Stimulated activated CD8-positive, alpha-beta memory T cell treated with anti-CD3 and anti-CD28 coated beads, Interleukin-15, amount 100 ng/mL, for 4 hours (primary cell): ENCODE measurements at regions not wholly inside any gene's neighbourhood (a gene's known extent, or its start where the extent isn't known, plus 50 kb on each side); places are given as distances from the start of the nearest gene placed in this dataset.
"Not testable (repeated sequence)": the region's sequence is repeated elsewhere in the genome, so short reads cannot be mapped to it uniquely, and the experiment has no call there.

Source experiments
- DNase-seq, 2 donors: peaks; one replicate each; pipeline ENCODE4 v3.0.0-alpha.2; 2020; ENCODE audit warnings: low read depth in 2 of 2

DNA sequence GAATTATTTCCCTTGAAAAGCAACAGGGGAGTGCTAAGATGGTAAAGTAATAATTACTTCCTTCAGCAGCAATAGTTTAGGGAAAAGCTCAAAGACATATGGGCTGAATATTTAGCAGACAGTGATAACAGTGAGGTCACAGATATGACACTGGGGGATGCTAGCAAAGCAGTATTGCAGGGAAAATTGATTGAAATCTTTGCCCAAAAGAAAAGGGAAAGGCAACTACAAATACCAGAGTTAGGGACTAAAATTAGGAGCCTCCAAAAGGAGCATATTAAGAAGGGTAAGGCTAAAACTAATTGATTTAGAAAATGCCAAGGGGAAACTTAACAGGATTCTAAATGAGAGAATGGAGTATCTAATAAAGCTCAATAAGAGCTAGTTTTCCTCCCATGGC, 1191.3 kb upstream of the TENM3 start:
- no peak for DNase-seq

DNA sequence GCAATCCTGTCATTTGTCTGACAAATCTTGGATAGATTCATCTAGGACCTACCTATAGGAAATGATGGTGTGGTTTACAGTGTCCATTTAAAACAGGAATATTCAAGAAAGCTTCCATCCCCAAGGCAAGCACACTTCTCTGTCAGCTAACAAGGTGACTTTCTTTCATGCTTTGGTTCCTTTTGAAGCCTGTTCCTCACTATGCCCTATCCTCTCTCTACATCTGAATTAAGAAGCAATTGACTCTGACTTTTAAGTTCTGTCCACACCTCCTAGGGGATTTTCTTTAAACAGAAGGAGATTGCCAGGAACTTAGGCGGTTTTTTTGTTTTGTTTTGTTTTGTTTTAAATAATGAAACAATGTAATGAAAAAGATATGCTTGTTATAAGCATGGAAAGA, 1181.4 kb upstream of the TENM3 start:
- no peak for DNase-seq

DNA sequence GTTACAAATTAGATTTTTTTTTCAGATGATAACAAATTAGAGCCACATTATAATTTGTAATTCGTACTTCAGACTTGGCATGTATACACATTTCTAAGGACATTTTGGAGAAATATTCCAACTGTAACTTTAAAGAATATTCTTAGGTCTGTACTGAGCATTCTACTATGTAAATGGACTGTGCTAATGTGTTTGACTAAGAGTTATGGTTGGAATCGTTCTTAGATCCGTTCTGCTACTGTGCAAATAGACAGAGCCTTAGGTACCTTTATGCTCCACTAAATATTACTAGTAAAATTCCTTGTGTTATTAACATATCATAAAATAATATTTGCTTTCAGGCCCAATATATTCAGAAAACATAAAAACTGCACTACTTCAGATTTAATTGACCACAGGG, 1180.0 kb upstream of the TENM3 start:
- no peak for DNase-seq

DNA sequence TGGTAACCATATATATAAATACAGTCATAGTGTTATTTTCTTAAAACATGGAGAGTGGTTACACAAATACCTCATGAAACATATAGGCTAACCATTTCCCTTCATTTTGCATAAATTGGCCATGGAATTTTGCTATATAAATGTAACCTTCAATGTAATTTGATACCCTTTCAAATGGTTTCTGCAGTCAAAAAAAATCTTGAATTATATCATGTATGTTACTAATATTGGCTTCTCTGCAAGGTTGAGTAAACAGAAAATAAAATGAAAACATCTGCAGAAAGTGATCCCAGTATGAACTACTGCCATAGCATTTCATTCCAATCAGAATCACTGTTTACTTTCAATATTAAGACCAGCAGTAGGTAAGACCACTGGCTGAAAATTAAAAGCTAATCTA, 1165.9 kb upstream of the TENM3 start:
- no peak for DNase-seq

DNA sequence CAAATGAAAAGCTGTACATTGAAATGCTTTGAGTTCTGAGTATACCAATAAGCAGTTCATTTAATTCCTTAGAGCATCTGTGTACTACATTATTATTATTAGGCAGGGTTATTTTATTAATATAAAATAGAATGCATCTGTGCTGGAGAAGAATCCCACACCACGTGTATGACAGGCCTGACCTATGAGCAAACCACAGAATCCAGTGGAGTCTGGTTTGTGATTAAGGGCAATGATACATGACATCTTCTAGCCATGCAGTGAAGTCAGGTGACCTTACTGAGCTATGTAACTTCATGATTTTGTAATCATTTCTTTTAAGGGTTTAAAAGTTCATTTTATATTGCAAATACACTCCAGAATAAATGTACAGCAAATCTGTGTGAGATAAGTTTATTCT, 1165.0 kb upstream of the TENM3 start:
- DNase-seq: no peak

DNA sequence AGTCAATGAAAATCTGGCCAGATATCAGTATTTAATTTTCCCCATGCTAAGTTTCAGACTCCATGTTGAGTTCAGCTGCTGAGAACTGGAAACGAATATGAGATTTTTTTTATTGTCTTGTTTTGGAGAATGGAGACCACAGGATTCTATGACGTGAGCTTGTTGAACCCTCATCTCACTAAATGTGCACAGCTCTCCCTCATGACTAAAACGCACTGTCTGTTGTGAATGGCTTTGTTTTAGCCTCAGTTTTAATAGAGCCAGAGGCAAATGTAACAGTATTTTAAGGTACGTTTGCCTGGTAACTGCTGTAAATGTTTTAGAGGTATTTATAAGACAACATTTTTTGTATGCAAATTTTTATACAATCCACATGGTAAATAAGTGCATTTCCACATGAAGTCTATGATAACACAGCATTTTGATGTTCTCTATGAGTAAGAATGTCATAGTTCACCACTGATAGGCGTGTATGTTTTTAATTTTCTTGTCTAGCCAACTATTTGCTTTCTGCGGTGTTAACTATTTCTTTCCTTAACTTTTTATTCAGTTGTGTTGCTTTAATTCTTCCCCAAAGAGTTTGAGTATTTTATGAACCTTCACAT, 1159.3 kb upstream of the TENM3 start:
- DNase-seq: no peak

DNA sequence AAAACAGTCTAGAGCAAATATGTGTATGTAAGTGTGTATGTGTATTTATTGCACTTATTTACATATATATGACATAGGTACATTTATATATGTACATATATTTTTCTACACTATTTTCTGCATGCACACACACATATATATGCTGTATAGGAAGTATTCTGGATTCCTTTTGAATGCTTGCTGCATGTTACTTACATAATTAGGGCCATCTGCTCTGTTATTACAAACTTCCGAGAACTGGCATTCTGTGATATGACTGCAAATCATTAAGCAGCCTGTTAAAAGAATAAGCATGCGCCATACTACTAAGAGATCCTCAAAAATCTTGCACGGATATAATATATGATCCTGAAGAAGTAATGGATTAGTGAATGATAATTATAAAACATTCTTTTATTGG, 1157.6 kb upstream of the TENM3 start:
- DNase-seq: no peak

DNA sequence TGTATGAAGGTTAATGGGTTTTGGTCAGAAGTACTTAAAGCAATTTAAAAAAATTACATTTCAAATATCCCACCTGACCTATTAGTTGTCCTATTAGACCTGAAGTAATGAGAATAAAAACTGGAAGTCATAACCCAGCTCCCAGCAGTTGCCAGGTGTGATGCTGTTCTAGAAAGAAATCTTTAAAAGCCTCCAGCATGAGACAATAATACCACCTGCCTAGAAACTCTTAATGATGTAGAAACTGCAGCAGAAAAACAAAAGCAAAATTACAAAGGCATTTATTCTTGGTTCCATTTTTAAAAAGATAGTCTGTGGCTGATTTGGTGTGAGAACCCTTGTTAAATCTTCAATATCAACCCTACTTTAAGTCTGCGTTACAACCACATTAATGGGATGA, 1137.7 kb upstream of the TENM3 start:
- no peak for DNase-seq

DNA sequence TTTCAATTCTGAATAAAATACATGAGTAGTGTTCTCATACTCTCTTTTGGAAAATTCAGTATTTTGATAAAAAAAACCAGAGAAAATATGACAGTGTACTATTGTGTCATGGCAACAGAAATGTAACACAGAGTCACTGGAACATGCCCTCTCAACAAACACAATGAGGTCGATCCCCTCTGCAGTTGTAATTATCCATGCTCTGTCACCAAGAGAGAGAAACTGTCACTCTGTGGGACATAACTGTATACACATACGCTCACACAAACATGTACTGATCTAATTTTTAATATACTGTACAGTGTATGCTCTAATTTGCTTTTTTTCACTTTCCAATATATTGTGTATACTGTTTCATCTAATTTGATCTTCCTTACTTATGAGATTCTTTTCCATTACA, 1136.8 kb upstream of the TENM3 start:
- DNase-seq: no peak

DNA sequence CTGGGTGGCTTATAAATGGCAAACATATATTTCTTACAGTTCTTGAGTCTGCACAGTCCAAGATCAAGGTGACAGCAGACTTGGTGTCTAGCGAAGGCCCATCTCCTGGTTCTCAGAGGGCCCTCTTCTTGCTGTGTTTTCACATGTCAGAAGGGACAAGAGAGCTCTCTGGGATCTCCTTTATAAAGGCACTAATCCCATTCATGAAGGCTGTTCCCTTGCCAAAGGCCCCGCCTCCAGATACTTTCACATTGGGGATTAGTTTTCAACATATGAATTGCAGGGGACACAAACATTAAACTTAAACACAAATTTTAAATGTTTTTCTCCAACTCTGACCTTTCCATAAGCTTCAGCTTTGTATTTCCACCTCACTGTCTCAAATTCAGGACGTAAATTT, 1135.0 kb upstream of the TENM3 start:
- no peak for DNase-seq

DNA sequence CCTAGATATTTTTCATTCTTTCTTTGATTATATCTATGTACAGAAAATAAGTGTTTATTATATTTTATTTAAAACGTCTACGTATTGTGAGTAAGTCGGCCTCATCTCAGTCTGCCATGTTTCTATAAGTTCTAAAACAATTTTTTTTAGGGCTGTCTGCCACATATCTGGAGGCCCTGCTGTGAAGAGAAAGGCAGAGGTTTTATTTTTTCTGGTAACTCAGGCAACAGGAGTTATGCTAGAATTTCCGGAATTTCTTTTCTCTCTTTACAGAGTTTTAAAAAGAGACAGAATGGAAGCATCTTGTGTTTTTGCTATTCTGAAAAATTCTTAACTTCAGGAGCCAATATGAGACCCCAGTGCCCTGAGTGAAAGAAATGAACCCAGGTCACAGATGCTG, 1124.0 kb upstream of the TENM3 start:
- DNase-seq: no peak

DNA sequence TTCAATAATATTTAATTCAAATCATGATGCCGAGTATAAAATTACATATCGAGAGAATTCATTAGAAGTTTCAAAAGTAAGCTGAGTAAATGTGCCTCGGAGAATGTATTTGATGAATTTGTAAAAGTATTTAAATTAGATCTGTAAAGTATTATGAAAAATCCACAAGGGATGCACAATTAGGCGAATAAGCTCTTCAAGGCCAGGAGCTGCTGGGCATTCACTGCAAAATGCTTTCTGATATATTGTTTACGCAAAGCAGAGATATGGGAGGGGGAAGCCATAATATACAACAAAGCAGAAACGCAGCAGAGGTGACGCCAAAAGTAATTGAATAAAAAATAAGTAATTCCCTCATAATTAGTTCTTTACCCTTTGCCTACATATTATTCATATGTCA, 1121.5 kb upstream of the TENM3 start:
- DNase-seq: no peak

DNA sequence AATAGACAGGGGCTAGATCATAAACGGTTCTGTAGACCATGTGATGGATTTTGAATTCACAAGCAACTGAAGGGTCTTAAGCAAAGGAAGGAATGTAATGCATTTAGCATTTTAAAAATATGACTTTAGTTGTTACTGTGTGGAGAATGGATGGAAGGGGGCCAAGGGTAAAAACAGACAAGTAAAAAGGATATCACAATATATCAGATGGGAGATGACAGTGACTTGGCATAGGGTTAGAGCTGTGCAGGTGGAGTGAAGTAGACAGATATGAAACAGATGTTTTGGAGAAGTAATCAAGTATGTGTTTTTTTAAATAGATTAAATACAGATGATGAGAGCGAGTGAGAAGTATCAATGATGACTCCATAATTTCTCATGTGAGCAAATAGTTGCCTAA, 1116.0 kb upstream of the TENM3 start:
- DNase-seq: no peak

DNA sequence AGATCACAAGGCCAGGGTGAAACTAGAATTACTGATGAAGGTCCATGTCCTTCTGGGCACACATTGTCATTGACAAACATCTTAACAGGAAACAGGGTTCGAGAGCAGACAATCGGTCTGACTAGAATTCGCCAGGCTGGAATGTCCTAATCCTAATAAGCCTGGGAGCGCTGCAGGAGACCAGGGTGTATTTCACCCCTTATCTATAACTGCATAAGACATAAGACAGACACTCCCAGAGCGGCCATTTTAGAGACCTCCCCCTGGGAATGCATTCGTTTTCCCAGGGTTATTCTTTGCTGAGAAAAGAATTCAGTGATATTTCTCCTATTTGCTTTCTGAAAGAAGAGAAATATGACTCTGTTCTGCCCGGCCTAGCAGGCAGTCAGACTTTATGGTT, 1112.9 kb upstream of the TENM3 start:
- DNase-seq: not testable (repeated sequence)

DNA sequence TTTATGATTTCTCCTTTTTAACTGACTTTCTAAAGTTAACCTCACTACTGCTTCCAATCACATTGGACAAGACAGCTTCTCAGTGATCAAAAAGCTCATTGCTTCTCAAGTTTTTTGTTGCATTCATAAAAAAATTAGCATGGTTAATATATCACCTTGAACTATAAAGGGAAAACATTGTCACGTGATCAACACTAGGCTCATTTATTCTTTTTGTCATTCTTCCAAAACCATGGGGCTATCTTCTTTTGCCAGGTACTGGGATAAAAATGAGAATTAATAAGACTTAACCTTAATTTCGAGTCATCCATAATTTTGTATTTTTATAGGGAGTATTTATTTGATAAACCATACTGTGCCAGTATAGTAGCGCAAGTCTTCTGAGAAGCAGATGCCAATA, 1105.9 kb upstream of the TENM3 start:
- DNase-seq: no peak

DNA sequence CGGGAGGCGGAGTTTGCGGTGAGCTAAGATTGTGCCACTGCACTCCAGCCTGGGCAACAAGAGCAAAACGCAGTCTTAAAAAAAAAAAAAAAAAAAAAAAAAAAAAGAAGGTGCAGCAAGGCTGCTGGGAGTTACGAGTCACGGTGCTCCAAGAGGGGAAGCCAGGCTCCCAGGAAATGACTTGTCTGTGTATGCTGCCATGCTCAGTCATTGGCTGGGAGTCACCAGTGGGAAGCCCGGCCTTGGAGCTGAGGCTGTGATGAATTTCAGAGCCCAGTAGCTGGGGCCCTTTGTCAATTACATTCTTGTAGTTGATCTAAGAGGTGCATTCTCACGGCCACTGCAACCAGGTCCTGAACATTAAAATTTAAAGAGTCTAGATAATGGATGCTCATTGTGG, 1105.1 kb upstream of the TENM3 start:
- DNase-seq: no peak

DNA sequence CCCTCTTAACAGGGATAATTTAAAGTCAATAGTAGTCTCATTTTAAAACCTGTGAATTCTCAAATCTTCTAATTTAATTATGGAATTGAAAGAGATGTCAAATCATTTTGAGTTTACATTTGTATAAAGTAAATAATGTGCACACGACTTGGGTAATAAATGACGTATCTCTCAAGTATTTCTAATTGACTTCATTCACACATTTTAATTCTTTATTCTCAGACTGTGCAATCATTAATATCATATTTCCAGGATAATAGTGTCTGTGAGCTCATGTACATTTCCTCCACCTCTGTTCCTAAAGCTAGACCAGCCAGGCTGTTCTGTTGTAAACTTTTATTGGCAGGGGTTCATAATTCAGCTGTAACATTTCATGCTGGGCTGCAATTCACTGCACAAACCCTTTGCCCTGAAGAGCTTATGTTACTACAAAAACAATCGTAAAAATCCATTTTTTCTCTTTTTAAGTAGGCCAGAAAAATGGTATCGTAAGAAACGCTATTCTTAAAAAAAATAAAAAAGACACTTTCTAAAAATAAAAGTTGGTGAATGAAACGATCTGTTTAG, 1103.1 kb upstream of the TENM3 start:
- DNase-seq: no peak

DNA sequence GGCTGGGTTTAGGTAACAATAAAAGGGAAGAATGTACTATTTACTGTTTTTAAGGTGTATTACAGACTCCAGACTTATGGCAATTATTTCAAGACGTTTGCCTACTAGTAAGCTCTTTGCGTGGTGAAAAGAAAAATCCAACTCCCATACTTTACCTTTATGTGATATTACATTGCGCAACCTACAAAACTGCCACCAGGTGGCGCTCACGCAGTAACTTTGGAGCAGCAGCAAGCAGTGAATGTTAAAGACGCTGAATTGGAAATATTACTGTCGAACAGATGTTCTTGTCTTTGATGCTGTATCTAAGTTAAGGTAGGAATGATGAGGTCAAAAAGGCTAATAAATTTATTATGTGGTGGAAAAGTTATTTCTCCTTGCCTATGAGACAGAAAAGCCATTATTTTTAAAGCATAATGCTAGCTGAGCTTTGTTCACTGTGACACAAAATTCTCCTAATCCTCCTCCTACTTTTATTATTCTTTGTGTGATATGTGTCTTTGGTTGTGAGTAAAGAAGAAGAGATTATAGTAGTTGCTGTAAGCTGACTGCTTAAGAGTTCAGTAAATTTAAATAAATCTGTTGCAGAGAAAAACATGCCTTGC, 1099.8 kb upstream of the TENM3 start:
- peak in 1 of 2 donors; percentile 15 for DNase-seq

DNA sequence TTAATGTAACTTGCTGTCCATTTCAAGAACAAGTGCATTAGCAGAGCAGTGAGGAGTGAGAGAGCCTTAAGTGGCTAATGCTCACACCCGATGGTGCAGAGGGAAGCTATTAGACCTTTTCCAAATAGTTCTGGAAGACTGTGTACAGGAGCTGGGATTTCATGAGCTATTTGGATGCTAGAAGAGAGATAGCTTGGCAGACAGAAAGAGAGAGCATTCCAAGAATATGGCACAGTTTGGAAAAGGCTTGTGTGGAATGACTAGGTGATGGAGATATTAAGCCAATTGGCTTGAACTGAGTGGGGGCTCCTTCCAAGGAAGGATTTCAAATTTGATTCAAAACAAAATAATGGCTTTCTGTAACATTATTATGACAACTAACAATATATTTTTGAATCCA, 1097.2 kb upstream of the TENM3 start:
- no peak for DNase-seq

DNA sequence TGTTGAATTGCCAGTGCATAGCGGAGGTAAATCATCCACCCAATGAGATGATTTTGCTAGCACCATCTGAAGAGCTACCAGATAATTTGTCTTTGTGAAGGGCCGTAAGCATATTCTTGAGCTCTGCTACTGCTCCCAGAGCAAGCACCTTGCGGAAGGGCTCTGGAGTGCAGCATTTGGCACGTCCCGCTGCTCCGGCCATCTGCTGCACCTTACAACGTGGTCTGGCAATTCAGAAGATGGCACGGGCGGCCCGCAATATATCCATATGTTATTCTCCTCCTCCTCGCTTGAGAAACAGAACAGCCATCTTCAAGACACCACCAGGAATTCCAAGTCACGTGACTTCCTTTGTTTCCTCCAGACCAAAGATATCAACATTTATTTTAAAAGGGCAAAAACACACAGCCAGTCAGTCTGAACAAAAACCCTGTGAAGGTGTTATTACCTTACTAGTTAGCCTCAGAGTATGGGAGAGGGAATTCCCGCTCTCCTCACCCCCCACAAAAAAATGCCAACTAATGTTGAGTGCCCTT, 1095.7 kb upstream of the TENM3 start:
- DNase-seq: no peak

DNA sequence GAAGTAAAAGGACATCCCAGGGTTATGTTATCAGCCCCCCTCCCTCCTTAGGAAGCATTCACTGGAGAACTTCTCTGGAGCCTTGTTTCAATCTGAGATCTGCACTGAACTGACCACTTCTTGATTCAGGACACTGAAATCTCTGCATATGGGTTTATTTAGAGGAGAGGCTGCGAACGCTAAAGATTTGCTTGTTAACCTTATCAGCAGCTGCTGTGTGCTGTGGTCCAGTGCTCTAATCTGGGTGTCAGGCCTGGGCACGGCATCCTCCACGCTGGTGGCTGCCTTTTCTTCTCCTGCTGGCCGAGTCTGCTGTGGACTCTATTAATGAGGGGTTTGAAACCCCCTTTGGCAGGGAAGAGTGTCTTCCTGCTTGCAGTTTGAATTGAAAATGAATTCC, 1094.7 kb upstream of the TENM3 start:
- no peak for DNase-seq

DNA sequence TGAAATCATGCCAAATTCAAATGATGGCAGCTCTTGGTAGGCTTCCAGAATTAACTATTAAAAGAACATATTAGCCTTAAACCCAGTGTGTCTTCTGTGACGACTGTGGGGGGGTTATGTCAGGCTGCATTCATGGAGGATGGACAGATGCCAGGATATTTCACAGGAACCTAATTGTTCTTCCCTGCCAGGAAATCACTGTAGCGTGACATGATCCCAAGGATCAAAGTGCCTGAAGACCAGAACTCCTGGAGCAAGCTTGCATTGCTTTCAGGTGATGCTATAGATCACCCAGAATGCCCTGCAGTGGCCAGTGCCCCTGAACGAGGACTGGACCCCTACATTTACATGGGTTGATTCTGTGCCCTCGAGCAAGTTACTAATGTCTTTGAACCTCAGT, 1093.0 kb upstream of the TENM3 start:
- no peak for DNase-seq

DNA sequence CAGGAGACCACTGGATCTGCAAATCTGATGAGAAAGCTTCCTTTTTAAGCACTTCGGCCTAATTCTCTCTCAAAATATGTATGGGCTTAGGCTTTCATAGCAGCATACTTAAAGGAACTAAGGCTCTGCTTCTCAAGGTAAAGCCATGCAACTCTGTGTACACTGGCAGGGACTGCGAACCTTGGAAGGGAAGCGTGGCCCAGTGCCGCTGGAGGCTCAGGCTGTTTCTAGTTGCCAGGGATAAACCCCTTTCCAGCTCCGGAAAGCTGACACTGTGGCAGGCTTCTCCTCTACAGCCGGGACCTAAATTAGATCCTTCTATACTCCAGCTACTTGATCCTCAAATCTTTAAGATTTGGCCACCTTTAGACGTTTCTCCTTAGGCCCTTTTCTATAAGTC, 1091.3 kb upstream of the TENM3 start:
- no peak for DNase-seq

DNA sequence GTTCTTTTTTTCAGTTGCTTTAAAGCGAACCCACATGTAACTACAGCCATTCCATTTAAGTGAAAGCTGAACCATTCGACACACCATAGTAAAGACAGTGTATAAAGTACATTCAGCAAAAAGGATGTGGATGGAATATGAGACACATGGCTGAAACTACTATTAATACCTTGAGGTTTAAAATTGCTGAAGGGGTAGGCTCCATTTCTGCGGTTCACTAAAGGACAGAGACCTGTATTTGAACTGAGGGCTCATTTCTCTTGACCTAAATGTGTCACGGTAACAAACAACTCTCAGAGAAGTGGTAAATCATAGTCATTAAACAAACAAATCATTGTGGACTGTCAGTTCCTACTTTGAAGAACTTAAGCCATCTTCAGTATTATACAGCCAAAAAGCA, 1085.6 kb upstream of the TENM3 start:
- DNase-seq: no peak
